Gastroesophageal sphincter (tissue), 4 donors: ENCODE measurements at regions not wholly inside any gene's neighbourhood (a gene's known extent, or its start where the extent isn't known, plus 50 kb on each side); places are given as distances from the start of the nearest gene placed in this dataset.

Experiments
- ATAC-seq: fragments of 150-250 bp; one replicate; pipeline ENCODE4 v1.9.1; 2016; ENCODE audit warnings: mild to moderate bottlenecking, moderate library complexity
- H3K27ac ChIP-seq, 4 donors: fragments of 200-600 bp; sonication (generic) in 3 of 4; 1 replicate in 3 of 4; 2 replicates in 1 of 4; pipeline ENCODE4 v1.5.1; 2016 to 2019
- H3K27me3 ChIP-seq: fragments of 200-600 bp; sonication (generic); one replicate; pipeline ENCODE4 v1.5.1; 2019
- H3K36me3 ChIP-seq, 2 donors: fragments of 200-600 bp; sonication (generic); one replicate each; pipeline ENCODE4 v1.5.1; 2019; ENCODE audit warnings: control low read depth in 1 of 2
- H3K4me1 ChIP-seq, 3 donors: fragments of 200-600 bp; sonication (generic); 1 replicate in 2 of 3; 2 replicates in 1 of 3; pipeline ENCODE4 v1.5.1; 2016 to 2019; ENCODE audit warnings: control low read depth in 2 of 3
- H3K4me3 ChIP-seq, 2 donors: fragments of 200-600 bp; sonication (generic); one replicate each; pipeline ENCODE4 v1.5.1; 2019; ENCODE audit warnings: mild to moderate bottlenecking in 1 of 2, moderate library complexity in 1 of 2
- H3K9me3 ChIP-seq, 3 donors: fragments of 200-600 bp; sonication (generic); one replicate each; pipeline ENCODE4 v1.5.1; 2017 to 2019; ENCODE audit warnings: control low read depth in 2 of 3
- CTCF ChIP-seq, 4 experiments: fragments of 200-600 bp in 2 of 4; fragments of 450-650 bp in 2 of 4; sonication (generic) in 1 of 4; IDR thresholded peaks; one replicate each; pipeline ENCODE4 v1.5.1; 2017 to 2019; ENCODE audit warnings: antibody characterized with exemption in 4 of 4, mild to moderate bottlenecking in 2 of 4, moderate library complexity in 2 of 4
- EP300 ChIP-seq: sonication (generic); formaldehyde crosslinking; IDR thresholded peaks from one replicate; pipeline ENCODE4 v1.6.1; 2017; ENCODE audit warnings: antibody characterized with exemption, mild to moderate bottlenecking
- POLR2A ChIP-seq, 2 donors: fragments of 450-650 bp; IDR thresholded peaks; one replicate each; pipeline ENCODE4 v1.6.1; 2017; ENCODE audit warnings: antibody characterized with exemption in 2 of 2, mild to moderate bottlenecking in 2 of 2, moderate library complexity in 1 of 2
- POLR2AphosphoS5 ChIP-seq: sonication (generic); formaldehyde crosslinking; IDR thresholded peaks from one replicate; pipeline ENCODE4 v1.6.1; 2017; ENCODE audit warnings: antibody characterized with exemption
- WGBS, 2 donors: methylation state at CpG; one replicate each; pipeline ENCODE4 v1.1.5; 2018; ENCODE audit warnings: low coverage in 1 of 2; 5-methylcytosine and 5-hydroxymethylcytosine counted together

- no peak overlapping the region for H3K27ac ChIP-seq
- no peaks in the 10 kb centered on the region for H3K9me3 ChIP-seq
- no peaks in the 10 kb centered on the region for H3K27me3 ChIP-seq
- H3K36me3 ChIP-seq, result no peaks in the 10 kb centered on the region
- no peaks in the 10 kb centered on the region for H3K4me1 ChIP-seq
- TF ChIP-seq CTCF (IDR thresholded peaks at IDR 0.05) (no peak), POLR2A (IDR thresholded peaks at IDR 0.05) (no peak), EP300 (no peak), POLR2AphosphoS5 (no peak)
- H3K4me3 ChIP-seq, result no peak overlapping the region
- ATAC-seq, result no peak
- 74% methylated on average over 7 of the region's 14 CpGs; no CpG with 5 or more reads in 1 of the 2 donors for WGBS, 2 donors
Measured at GRCh38 chr14:76277586-76278130, 98.3 kb upstream of the ESRRB start.

- TF ChIP-seq CTCF (IDR thresholded peaks at IDR 0.05) (no peak), POLR2A (IDR thresholded peaks at IDR 0.05) (no peak), EP300 (no peak), POLR2AphosphoS5 (no peak)
- Histone ChIP-seq H3K27me3 (no peaks in the 10 kb centered on the region), H3K4me3 (no peak overlapping the region), H3K27ac (no peak overlapping the region), H3K4me1 (no peaks in the 10 kb centered on the region), H3K36me3 (no peaks in the 10 kb centered on the region), H3K9me3 (no peaks in the 10 kb centered on the region)
- no peak for ATAC-seq
- WGBS, 2 donors, result 14% methylated on average over 2 of the region's 3 CpGs; no CpG with 5 or more reads in 1 of the 2 donors
Measured at GRCh38 chr14:76280221-76280620, 95.7 kb upstream of the ESRRB start.

- ATAC-seq, result no peak
- Histone ChIP-seq H3K36me3 (no peaks in the 10 kb centered on the region), H3K4me3 (no peak overlapping the region), H3K4me1 (no peaks in the 10 kb centered on the region), H3K27me3 (no peaks in the 10 kb centered on the region), H3K9me3 (no peaks in the 10 kb centered on the region), H3K27ac (no peak overlapping the region)
- 50 to 60% methylated on average over 1 to 2 of the region's 2 CpGs for WGBS, 2 donors
- TF ChIP-seq POLR2A (IDR thresholded peaks at IDR 0.05) (no peak), POLR2AphosphoS5 (no peak), EP300 (no peak)
Measured at GRCh38 chr14:76282581-76282980, 93.4 kb upstream of the ESRRB start.

GRCh38 chr14:76287063-76287462 is 88.9 kb upstream of the ESRRB start:
- H3K36me3 ChIP-seq, result no peaks in the 10 kb centered on the region
- ATAC-seq, result no peak
- H3K9me3 ChIP-seq, result no peaks in the 10 kb centered on the region
- no peak overlapping the region for H3K27ac ChIP-seq
- TF ChIP-seq EP300 (no peak), POLR2A (IDR thresholded peaks at IDR 0.05) (no peak)
- no peaks in the 10 kb centered on the region for H3K4me1 ChIP-seq
- H3K4me3 ChIP-seq, result no peak overlapping the region
- no peaks in the 10 kb centered on the region for H3K27me3 ChIP-seq
- WGBS, 2 donors, result 82 to 88% methylated on average over 1 of the region's 1 CpG

GRCh38 chr14:76289276-76289675 is 86.7 kb upstream of the ESRRB start:
- no peak for TF ChIP-seq POLR2A (IDR thresholded peaks at IDR 0.05)
- no peak for TF ChIP-seq CTCF (IDR thresholded peaks at IDR 0.05)
- TF ChIP-seq EP300, result no peak
- TF ChIP-seq POLR2AphosphoS5, result no peak
- WGBS, 2 donors, result 82 to 86% methylated on average over 4 of the region's 4 CpGs
- no peaks in the 10 kb centered on the region for H3K4me1 ChIP-seq
- H3K4me3 ChIP-seq, result no peak overlapping the region
- H3K9me3 ChIP-seq, result no peaks in the 10 kb centered on the region
- no peaks in the 10 kb centered on the region for H3K27me3 ChIP-seq
- H3K36me3 ChIP-seq, result no peaks in the 10 kb centered on the region
- no peak for ATAC-seq
- H3K27ac ChIP-seq, result no peak overlapping the region

GRCh38 chr14:76292561-76292960 is 83.4 kb upstream of the ESRRB start:
- TF ChIP-seq POLR2A (IDR thresholded peaks at IDR 0.05) (no peak), POLR2AphosphoS5 (no peak), CTCF (IDR thresholded peaks at IDR 0.05) (no peak), EP300 (no peak)
- H3K4me1 ChIP-seq, result no peaks in the 10 kb centered on the region
- H3K27ac ChIP-seq, result no peak overlapping the region
- H3K9me3 ChIP-seq, result no peaks in the 10 kb centered on the region
- WGBS, 2 donors, result 81 to 100% methylated on average over 1 to 6 of the region's 10 CpGs
- H3K4me3 ChIP-seq, result no peak overlapping the region
- peaks cover 8% of the 10 kb centered on the region for H3K27me3 ChIP-seq
- H3K36me3 ChIP-seq, result no peaks in the 10 kb centered on the region
- no peak for ATAC-seq
